Mesenchymal stem cell (in vitro differentiated cells and primary cell): ENCODE measurements at regions not wholly inside any gene's neighbourhood (a gene's known extent, or its start where the extent isn't known, plus 50 kb on each side); places are given as distances from the start of the nearest gene placed in this dataset.

Source experiments
- DNase-seq: peaks from one replicate; pipeline ENCODE4 v3.0.0-alpha.2; 2013
- H2AFZ ChIP-seq: one replicate; pipeline ENCODE4 v1.6.1; 2013; ENCODE audit warnings: low read depth, mild to moderate bottlenecking, control low read depth, inconsistent platforms, low read length, moderate library complexity
- H2AK5ac ChIP-seq: 2 replicates; pipeline ENCODE4 v1.6.1; 2013; ENCODE audit warnings: low read length, moderate library complexity, mild to moderate bottlenecking, inconsistent platforms; ENCODE audit not compliant: severe bottlenecking
- H2BK120ac ChIP-seq: one replicate; pipeline ENCODE4 v1.6.1; 2013; ENCODE audit warnings: low read depth, mild to moderate bottlenecking, inconsistent platforms, low read length, moderate library complexity
- H2BK12ac ChIP-seq, 2 experiments: one replicate each; pipeline ENCODE4 v1.6.1; 2013; ENCODE audit warnings: inconsistent platforms in 2 of 2, low read length in 2 of 2, mild to moderate bottlenecking in 2 of 2, moderate library complexity in 2 of 2, control low read depth in 1 of 2
- H2BK15ac ChIP-seq: one replicate; pipeline ENCODE4 v1.6.1; 2013; ENCODE audit warnings: mild to moderate bottlenecking, low read depth, inconsistent platforms; ENCODE audit not compliant: poor library complexity, severe bottlenecking
- H2BK5ac ChIP-seq: 2 replicates; pipeline ENCODE4 v1.6.1; 2013; ENCODE audit warnings: low read depth, mild to moderate bottlenecking, low read length, control low read depth, inconsistent platforms; ENCODE audit not compliant: poor library complexity, severe bottlenecking
- H3K14ac ChIP-seq, 2 experiments: one replicate each; pipeline ENCODE4 v1.6.1; 2013; ENCODE audit warnings: inconsistent platforms in 2 of 2, low read length in 2 of 2, control low read depth in 1 of 2, mild to moderate bottlenecking in 1 of 2, moderate library complexity in 1 of 2
- H3K18ac ChIP-seq, 2 experiments: one replicate each; pipeline ENCODE4 v1.6.1; 2013; ENCODE audit warnings: inconsistent platforms in 2 of 2, low read length in 2 of 2, control low read depth in 1 of 2, low read depth in 1 of 2, mild to moderate bottlenecking in 1 of 2
- H3K23ac ChIP-seq, 2 experiments: one replicate each; pipeline ENCODE4 v1.6.1; 2013; ENCODE audit warnings: inconsistent platforms in 2 of 2, low read length in 2 of 2, mild to moderate bottlenecking in 2 of 2, moderate library complexity in 2 of 2, control low read depth in 1 of 2
- H3K27ac ChIP-seq: 2 replicates; pipeline ENCODE4 v1.5.1; 2013; ENCODE audit warnings: mild to moderate bottlenecking, moderate library complexity, low read length, control low read depth, inconsistent platforms; ENCODE audit not compliant: poor library complexity, severe bottlenecking
- H3K27me3 ChIP-seq, 2 experiments: 2 replicates each; pipeline versions ENCODE4 v1.6.1 to v1.7.0; 2013; ENCODE audit warnings: low read length in 2 of 2, mild to moderate bottlenecking in 2 of 2, moderate library complexity in 2 of 2, control low read depth in 1 of 2, inconsistent platforms in 1 of 2; ENCODE audit not compliant: control insufficient read depth in 1 of 2, insufficient read depth in 1 of 2
- H3K36me3 ChIP-seq, 2 experiments: 2 replicates each; pipeline versions ENCODE4 v1.6.1 to v1.7.0; 2013; ENCODE audit warnings: low read length in 2 of 2, control low read depth in 1 of 2, inconsistent platforms in 1 of 2, low read depth in 1 of 2, mild to moderate bottlenecking in 1 of 2; ENCODE audit not compliant: insufficient read depth in 2 of 2, control insufficient read depth in 1 of 2
- H3K4ac ChIP-seq, 2 experiments: one replicate each; pipeline ENCODE4 v1.6.1; 2013; ENCODE audit warnings: inconsistent platforms in 2 of 2, low read length in 2 of 2, mild to moderate bottlenecking in 2 of 2, moderate library complexity in 2 of 2, control low read depth in 1 of 2, low read depth in 1 of 2
- H3K4me1 ChIP-seq: 2 replicates; pipeline ENCODE4 v1.6.1; 2013; ENCODE audit warnings: low read depth, low read length, control low read depth; ENCODE audit not compliant: control insufficient read depth, insufficient read depth
- H3K4me2 ChIP-seq: 2 replicates; pipeline ENCODE4 v1.6.1; 2013; ENCODE audit warnings: low read length, mild to moderate bottlenecking, inconsistent platforms; ENCODE audit not compliant: poor library complexity, severe bottlenecking
- H3K4me3 ChIP-seq, 2 experiments: 2 replicates each; pipeline versions ENCODE4 v1.5.1 to v1.7.0; 2013; ENCODE audit warnings: low read length in 2 of 2, mild to moderate bottlenecking in 2 of 2, control low read depth in 1 of 2, low read depth in 1 of 2; ENCODE audit not compliant: insufficient read depth in 1 of 2
- H3K79me1 ChIP-seq: replicated peaks from 2 replicates; pipeline ENCODE4 v1.6.1; 2013; ENCODE audit warnings: mild to moderate bottlenecking, control low read depth, low read length, inconsistent platforms; ENCODE audit not compliant: poor library complexity, severe bottlenecking
- H3K9ac ChIP-seq: 2 replicates; pipeline ENCODE4 v1.7.0; 2013; ENCODE audit warnings: mild to moderate bottlenecking, low read length, moderate library complexity
- H3K9me3 ChIP-seq: 2 replicates; pipeline ENCODE4 v1.7.0; 2013; ENCODE audit warnings: mild to moderate bottlenecking, low read length; ENCODE audit not compliant: control insufficient read depth
- H4K8ac ChIP-seq: one replicate; pipeline ENCODE4 v1.6.1; 2013; ENCODE audit warnings: inconsistent platforms, mild to moderate bottlenecking, low read length, moderate library complexity
- H4K91ac ChIP-seq: one replicate; pipeline ENCODE4 v1.6.1; 2013; ENCODE audit warnings: mild to moderate bottlenecking, low read length, inconsistent platforms
- WGBS: methylation state at CpG from one replicate; pipeline ENCODE4 v1.1.7; 2013; ENCODE audit warnings: mixed read lengths; 5-methylcytosine and 5-hydroxymethylcytosine counted together

DNA sequence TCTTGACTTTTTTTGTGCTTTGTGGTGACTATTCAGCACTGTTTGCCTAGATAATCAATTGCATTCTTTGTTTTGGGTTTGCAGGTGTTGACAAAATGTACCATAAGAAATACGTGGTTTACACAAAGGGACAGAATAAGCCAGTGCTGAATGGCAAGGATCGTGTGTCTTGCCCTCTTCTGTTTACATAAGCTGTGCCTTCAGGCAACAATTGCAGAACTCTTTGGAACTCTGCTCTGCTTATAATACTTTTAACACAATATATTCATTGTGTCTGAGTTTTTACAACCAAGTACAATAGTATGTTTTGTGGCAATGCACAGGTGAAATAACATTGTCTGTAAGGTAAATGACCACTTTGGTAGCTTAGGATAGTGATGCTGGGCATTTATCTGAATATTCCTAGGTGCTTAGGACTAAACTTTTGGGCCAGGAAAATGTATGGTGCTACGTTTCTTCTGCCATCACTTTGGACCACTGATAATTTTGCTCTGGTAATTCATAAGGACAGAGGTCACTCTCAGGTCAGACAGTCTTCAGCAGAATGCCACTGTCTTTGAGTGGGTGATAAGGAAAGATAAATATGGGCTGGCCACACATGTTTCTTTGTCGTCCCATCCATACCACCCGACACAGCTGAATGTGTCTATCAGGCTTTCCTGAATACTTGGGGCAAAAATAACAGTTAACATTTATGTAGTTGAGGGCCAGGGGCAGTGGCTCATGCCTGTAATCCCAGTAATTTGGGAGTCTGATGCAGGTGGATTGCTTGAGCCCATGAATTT, 344.6 kb upstream of the IMPG1 start:
- Histone ChIP-seq H3K4me1 (no peaks in the 10 kb centered on the region), H3K14ac (no peak overlapping the region), H2BK15ac (no peak overlapping the region), H3K27ac (no peak overlapping the region), H4K91ac (no peak overlapping the region), H3K4ac (no peak overlapping the region), H2BK12ac (no peak overlapping the region), H3K27me3 (no peaks in the 10 kb centered on the region), H3K18ac (no peak overlapping the region), H3K4me3 (no peak overlapping the region), H3K79me1 (no peaks in the 10 kb centered on the region), H2BK5ac (no peak overlapping the region), H2AFZ (no peak overlapping the region), H2AK5ac (no peak overlapping the region), H3K9me3 (no peaks in the 10 kb centered on the region), H3K36me3 (no peaks in the 10 kb centered on the region), H3K9ac (no peak overlapping the region), H3K23ac (no peak overlapping the region), H4K8ac (no peak overlapping the region), H3K4me2 (no peak overlapping the region), H2BK120ac (no peak overlapping the region)
- WGBS = 59% methylated on average over 5 of the region's 5 CpGs
- no peak for DNase-seq

DNA sequence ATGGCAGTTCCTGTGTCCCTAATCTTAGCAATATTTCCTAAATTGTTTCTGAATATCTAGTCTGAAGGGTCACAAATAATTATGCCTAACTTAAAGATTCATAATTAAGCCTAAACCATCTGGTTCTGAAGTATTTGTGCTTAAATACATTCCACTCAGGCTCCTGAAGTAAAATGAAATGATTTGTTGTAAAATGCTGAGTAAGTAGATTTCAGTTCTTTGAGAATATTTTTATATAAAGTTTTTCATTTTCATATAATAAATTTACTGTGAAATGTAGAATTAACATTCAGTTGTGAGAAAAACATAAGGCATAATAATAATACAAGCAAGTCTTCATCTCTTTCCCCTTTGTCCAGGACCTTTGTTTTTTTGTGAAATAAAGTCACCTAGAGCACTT, 330.6 kb upstream of the IMPG1 start:
- Histone ChIP-seq H2BK120ac (no peak overlapping the region), H3K4me3 (no peak overlapping the region), H2BK5ac (no peak overlapping the region), H3K4me2 (no peak overlapping the region), H3K9me3 (peaks cover 10% of the 10 kb centered on the region), H3K14ac (no peak overlapping the region), H3K9ac (no peak overlapping the region), H2AFZ (no peak overlapping the region), H3K4me1 (no peaks in the 10 kb centered on the region), H3K79me1 (no peaks in the 10 kb centered on the region), H2BK15ac (no peak overlapping the region), H3K27ac (no peak overlapping the region), H3K27me3 (no peaks in the 10 kb centered on the region), H3K36me3 (no peaks in the 10 kb centered on the region), H2BK12ac (no peak overlapping the region), H4K8ac (no peak overlapping the region), H3K4ac (no peak overlapping the region), H2AK5ac (no peak overlapping the region), H4K91ac (no peak overlapping the region), H3K18ac (no peak overlapping the region), H3K23ac (no peak overlapping the region)
- DNase-seq = no peak

DNA sequence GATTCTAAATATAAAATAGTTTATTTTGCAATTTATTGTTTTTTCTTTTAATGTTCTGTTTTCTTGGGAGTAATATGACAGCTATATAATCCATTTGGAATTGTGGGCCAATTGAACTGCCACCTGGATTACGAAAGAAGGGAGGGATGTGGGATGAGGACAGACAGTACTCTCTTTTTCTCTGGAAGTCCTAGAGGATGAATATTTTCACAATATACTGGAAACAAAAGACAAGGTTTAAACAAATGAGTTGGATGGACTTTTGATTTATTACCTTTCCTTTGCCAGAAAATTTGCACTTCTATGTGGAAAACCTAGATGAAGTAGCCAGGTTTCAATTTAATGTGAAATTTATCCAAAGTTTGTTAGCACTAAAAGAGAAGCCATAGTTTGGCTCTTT, 325.5 kb upstream of the IMPG1 start:
- H3K27ac ChIP-seq = no peak overlapping the region
- H2AFZ ChIP-seq = no peak overlapping the region
- no peak overlapping the region for H4K8ac ChIP-seq
- 90% methylated on average over 1 of the region's 1 CpG for WGBS
- H2BK15ac ChIP-seq = no peak overlapping the region
- H3K14ac ChIP-seq = no peak overlapping the region
- no peak overlapping the region for H3K4me2 ChIP-seq
- no peak overlapping the region for H3K4me3 ChIP-seq
- no peaks in the 10 kb centered on the region for H3K79me1 ChIP-seq
- no peaks in the 10 kb centered on the region for H3K4me1 ChIP-seq
- H3K27me3 ChIP-seq = no peaks in the 10 kb centered on the region
- H2BK120ac ChIP-seq = no peak overlapping the region
- H3K9me3 ChIP-seq = peaks cover 3% of the 10 kb centered on the region
- H3K36me3 ChIP-seq = no peaks in the 10 kb centered on the region
- DNase-seq = no peak
- H4K91ac ChIP-seq = no peak overlapping the region
- no peak overlapping the region for H2BK12ac ChIP-seq
- H3K18ac ChIP-seq = no peak overlapping the region
- H2BK5ac ChIP-seq = no peak overlapping the region
- H3K23ac ChIP-seq = no peak overlapping the region
- H3K9ac ChIP-seq = no peak overlapping the region
- H3K4ac ChIP-seq = no peak overlapping the region
- no peak overlapping the region for H2AK5ac ChIP-seq

DNA sequence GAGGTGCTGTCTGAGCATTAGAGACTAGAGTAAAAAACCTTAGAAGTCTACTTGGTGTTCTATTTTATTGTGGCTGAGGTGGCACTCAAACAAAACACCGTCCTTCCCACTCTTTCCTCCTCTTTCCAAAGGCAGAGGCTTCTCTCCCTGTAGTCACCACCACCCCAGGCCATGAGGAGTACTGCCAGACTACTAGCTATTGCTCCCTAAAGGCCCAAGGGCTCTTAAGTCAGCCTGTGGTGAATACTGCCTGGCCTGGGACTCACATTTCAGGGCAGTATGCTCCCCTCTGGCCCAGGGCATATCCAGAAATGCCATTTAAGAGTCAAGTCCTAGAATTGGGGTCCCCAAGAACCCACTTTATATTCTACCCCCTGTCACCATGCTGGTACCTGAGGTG, 309.7 kb upstream of the IMPG1 start:
- H2BK15ac ChIP-seq = no peak overlapping the region

More for the DNA sequence above, 309.7 kb upstream of the IMPG1 start:
- Histone ChIP-seq H2BK5ac (no peak overlapping the region), H2BK120ac (no peak overlapping the region), H3K9me3 (peaks cover 15% of the 10 kb centered on the region), H3K4me1 (no peaks in the 10 kb centered on the region), H2BK12ac (no peak overlapping the region), H3K4me3 (no peak overlapping the region), H3K4ac (no peak overlapping the region), H3K23ac (no peak overlapping the region), H3K27me3 (no peaks in the 10 kb centered on the region), H3K4me2 (no peak overlapping the region), H3K36me3 (no peaks in the 10 kb centered on the region), H3K27ac (no peak overlapping the region), H3K9ac (no peak overlapping the region), H4K8ac (no peak overlapping the region), H3K14ac (no peak overlapping the region), H2AFZ (no peak overlapping the region), H3K79me1 (no peaks in the 10 kb centered on the region), H3K18ac (no peak overlapping the region), H2AK5ac (no peak overlapping the region), H4K91ac (no peak overlapping the region)
- WGBS = 75% methylated on average over 1 of the region's 1 CpG
- no peak for DNase-seq
